ENCODE measurements at regions not wholly inside any gene's neighbourhood (a gene's known extent, or its start where the extent isn't known, plus 50 kb on each side); places are given as distances from the start of the nearest gene placed in this dataset.

- DNase-seq (no peak), ATAC-seq (no peak)
- Mint-ChIP-seq H3K27me3 (no peaks in the 10 kb centered on the region), H3K4me3 (no peak overlapping the region), H3K4me1 (no peaks in the 10 kb centered on the region), H3K9me3 (ENCODE audit: low read depth) (peaks cover 11% of the 10 kb centered on the region), H3K27ac (no peak overlapping the region), H3K36me3 (ENCODE audit: low read depth) (no peaks in the 10 kb centered on the region)
- ChIA-PET POLR2A (no interaction called here), CTCF (no interaction called here)
- intact Hi-C loops (cut with DNase I, micrococcal nuclease): no loop called here
Observed at GRCh38 chr18:28903306-28903705, 726.4 kb upstream of the CDH2 start.

GRCh38 chr18:28890791-28891190 lies 713.9 kb upstream of the CDH2 start:
- ChIA-PET POLR2A (no interaction called here), CTCF (no interaction called here)
- peaks cover 8% of the 10 kb centered on the region for H3K9me3 Mint-ChIP-seq (ENCODE audit: low read depth)
- H3K27me3 Mint-ChIP-seq: no peaks in the 10 kb centered on the region
- ATAC-seq (no peak), DNase-seq (no peak)
- H3K4me1 Mint-ChIP-seq: no peaks in the 10 kb centered on the region
- intact Hi-C loops (cut with DNase I, micrococcal nuclease): no loop called here
- no peak overlapping the region for H3K27ac Mint-ChIP-seq
- no peak overlapping the region for H3K4me3 Mint-ChIP-seq
- no peaks in the 10 kb centered on the region for H3K36me3 Mint-ChIP-seq (ENCODE audit: low read depth)

- POLR2A ChIA-PET: no interaction called here
- H3K9me3 Mint-ChIP-seq (ENCODE audit: low read depth): peaks cover 7% of the 10 kb centered on the region
- H3K4me3 Mint-ChIP-seq: no peak overlapping the region
- intact Hi-C loops (cut with DNase I, micrococcal nuclease): no loop called here
- no peaks in the 10 kb centered on the region for H3K4me1 Mint-ChIP-seq
- H3K27ac Mint-ChIP-seq: no peak overlapping the region
- ATAC-seq (no peak), DNase-seq (no peak)
- H3K36me3 Mint-ChIP-seq (ENCODE audit: low read depth): no peaks in the 10 kb centered on the region
- H3K27me3 Mint-ChIP-seq: no peaks in the 10 kb centered on the region
- CTCF ChIA-PET: interaction anchor here (0.7 kb wide), 1 partner anchor 1717 kb away, joined by 3 read pairs; no protein-coding TSS in a partner anchor
Observed at GRCh38 chr18:28884304-28884703, 707.4 kb upstream of the CDH2 start.

- ChIA-PET CTCF (no interaction called here), POLR2A (no interaction called here)
- H3K27me3 Mint-ChIP-seq: no peaks in the 10 kb centered on the region
- H3K4me1 Mint-ChIP-seq: no peaks in the 10 kb centered on the region
- peaks cover 6% of the 10 kb centered on the region for H3K9me3 Mint-ChIP-seq (ENCODE audit: low read depth)
- no peak overlapping the region for H3K4me3 Mint-ChIP-seq
- ATAC-seq (no peak), DNase-seq (no peak)
- no peak overlapping the region for H3K27ac Mint-ChIP-seq
- no peaks in the 10 kb centered on the region for H3K36me3 Mint-ChIP-seq (ENCODE audit: low read depth)
- intact Hi-C loops (cut with DNase I, micrococcal nuclease): no loop called here
Observed at GRCh38 chr18:28880856-28881255, 703.9 kb upstream of the CDH2 start.

- Mint-ChIP-seq H3K27ac (no peak overlapping the region), H3K36me3 (ENCODE audit: low read depth) (no peaks in the 10 kb centered on the region), H3K4me1 (no peaks in the 10 kb centered on the region), H3K27me3 (no peaks in the 10 kb centered on the region), H3K9me3 (ENCODE audit: low read depth) (peaks cover 2% of the 10 kb centered on the region), H3K4me3 (no peak overlapping the region)
- POLR2A ChIA-PET: no interaction called here
- intact Hi-C loops (cut with DNase I, micrococcal nuclease): no loop called here
- CTCF ChIA-PET: no interaction called here
- no peak for ATAC-seq
- no peak for DNase-seq
Observed at GRCh38 chr18:28875059-28875458, 698.1 kb upstream of the CDH2 start.

- no peak for ATAC-seq
- ChIA-PET POLR2A (no interaction called here), CTCF (no interaction called here)
- Mint-ChIP-seq H3K27ac (no peak overlapping the region), H3K36me3 (ENCODE audit: low read depth) (no peaks in the 10 kb centered on the region), H3K9me3 (ENCODE audit: low read depth) (peaks cover 10% of the 10 kb centered on the region), H3K4me1 (no peaks in the 10 kb centered on the region), H3K4me3 (no peak overlapping the region), H3K27me3 (no peaks in the 10 kb centered on the region)
- intact Hi-C loops (cut with DNase I, micrococcal nuclease): no loop called here
- DNase-seq: no peak
Observed at GRCh38 chr18:28863396-28863795, 686.5 kb upstream of the CDH2 start.

- no peak overlapping the region for H3K4me3 Mint-ChIP-seq
Observed at GRCh38 chr18:28858248-28858647, 681.3 kb upstream of the CDH2 start.

GRCh38 chr18:28855989-28856388 lies 679.1 kb upstream of the CDH2 start:
- ATAC-seq: no peak
- POLR2A ChIA-PET: no interaction called here
- Mint-ChIP-seq H3K4me3 (no peak overlapping the region), H3K36me3 (ENCODE audit: low read depth) (no peaks in the 10 kb centered on the region), H3K9me3 (ENCODE audit: low read depth) (peaks cover 14% of the 10 kb centered on the region), H3K27me3 (no peaks in the 10 kb centered on the region), H3K4me1 (no peaks in the 10 kb centered on the region), H3K27ac (no peak overlapping the region)
- intact Hi-C loops (cut with DNase I, micrococcal nuclease): no loop called here
- DNase-seq: no peak
- CTCF ChIA-PET: no interaction called here

More at GRCh38 chr18:28858248-28858647, 681.3 kb upstream of the CDH2 start:
- peaks cover 15% of the 10 kb centered on the region for H3K9me3 Mint-ChIP-seq (ENCODE audit: low read depth)
- ChIA-PET POLR2A (no interaction called here), CTCF (interaction anchor here (0.5 kb wide), 1 partner anchor 54 kb away, joined by 4 read pairs; no protein-coding TSS in a partner anchor)
- no peaks in the 10 kb centered on the region for H3K27me3 Mint-ChIP-seq
- H3K27ac Mint-ChIP-seq: no peak overlapping the region
- no peaks in the 10 kb centered on the region for H3K4me1 Mint-ChIP-seq
- ATAC-seq: no peak
- no peaks in the 10 kb centered on the region for H3K36me3 Mint-ChIP-seq (ENCODE audit: low read depth)
- DNase-seq: no peak
- intact Hi-C loops (cut with DNase I, micrococcal nuclease): no loop called here

GRCh38 chr18:28855524-28855923 lies 678.6 kb upstream of the CDH2 start:
- intact Hi-C loops (cut with DNase I, micrococcal nuclease): no loop called here
- H3K36me3 Mint-ChIP-seq (ENCODE audit: low read depth): no peaks in the 10 kb centered on the region
- no peak for ATAC-seq
- H3K27me3 Mint-ChIP-seq: no peaks in the 10 kb centered on the region
- ChIA-PET POLR2A (no interaction called here), CTCF (no interaction called here)
- peaks cover 14% of the 10 kb centered on the region for H3K9me3 Mint-ChIP-seq (ENCODE audit: low read depth)
- DNase-seq: no peak
- H3K4me1 Mint-ChIP-seq: no peaks in the 10 kb centered on the region
- H3K4me3 Mint-ChIP-seq: no peak overlapping the region
- no peak overlapping the region for H3K27ac Mint-ChIP-seq

GRCh38 chr18:28854964-28855363 lies 678.0 kb upstream of the CDH2 start:
- DNase-seq: no peak
- H3K4me1 Mint-ChIP-seq: no peaks in the 10 kb centered on the region

GRCh38 chr18:28846958-28847357 lies 670.0 kb upstream of the CDH2 start:
- ATAC-seq: no peak
- Mint-ChIP-seq H3K4me3 (no peak overlapping the region), H3K36me3 (ENCODE audit: low read depth) (no peaks in the 10 kb centered on the region), H3K27ac (no peak overlapping the region), H3K4me1 (no peaks in the 10 kb centered on the region), H3K27me3 (no peaks in the 10 kb centered on the region), H3K9me3 (ENCODE audit: low read depth) (peaks cover 12% of the 10 kb centered on the region)
- intact Hi-C loops (cut with DNase I, micrococcal nuclease): loop anchor here in 1 of 2 experiments (10.0 kb wide), 1 partner anchor 82 kb away; no protein-coding TSS in a partner anchor
- CTCF ChIA-PET: no interaction called here
- POLR2A ChIA-PET: no interaction called here
- no peak for DNase-seq

More at GRCh38 chr18:28854964-28855363, 678.0 kb upstream of the CDH2 start:
- H3K27ac Mint-ChIP-seq: no peak overlapping the region
- POLR2A ChIA-PET: no interaction called here
- intact Hi-C loops (cut with DNase I, micrococcal nuclease): no loop called here
- no peak for ATAC-seq
- H3K36me3 Mint-ChIP-seq (ENCODE audit: low read depth): no peaks in the 10 kb centered on the region
- H3K9me3 Mint-ChIP-seq (ENCODE audit: low read depth): peaks cover 13% of the 10 kb centered on the region
- no peaks in the 10 kb centered on the region for H3K27me3 Mint-ChIP-seq
- no peak overlapping the region for H3K4me3 Mint-ChIP-seq
- CTCF ChIA-PET: no interaction called here

- Mint-ChIP-seq H3K27me3 (no peaks in the 10 kb centered on the region), H3K36me3 (ENCODE audit: low read depth) (no peaks in the 10 kb centered on the region), H3K27ac (no peak overlapping the region), H3K4me3 (no peak overlapping the region), H3K4me1 (no peaks in the 10 kb centered on the region), H3K9me3 (ENCODE audit: low read depth) (peaks cover 2% of the 10 kb centered on the region)
- ATAC-seq (no peak), DNase-seq (no peak)
- CTCF ChIA-PET: no interaction called here
- intact Hi-C loops (cut with DNase I, micrococcal nuclease): no loop called here
- POLR2A ChIA-PET: no interaction called here
Observed at GRCh38 chr18:28837100-28837499, 660.2 kb upstream of the CDH2 start.

GRCh38 chr18:28834889-28835288 lies 658.0 kb upstream of the CDH2 start:
- ATAC-seq (no peak), DNase-seq (no peak)
- no peak overlapping the region for H3K4me3 Mint-ChIP-seq
- peaks cover 2% of the 10 kb centered on the region for H3K9me3 Mint-ChIP-seq (ENCODE audit: low read depth)
- no peaks in the 10 kb centered on the region for H3K4me1 Mint-ChIP-seq
- no peaks in the 10 kb centered on the region for H3K27me3 Mint-ChIP-seq
- intact Hi-C loops (cut with DNase I, micrococcal nuclease): no loop called here
- H3K27ac Mint-ChIP-seq: no peak overlapping the region
- CTCF ChIA-PET: no interaction called here
- POLR2A ChIA-PET: no interaction called here
- H3K36me3 Mint-ChIP-seq (ENCODE audit: low read depth): no peaks in the 10 kb centered on the region
